HG03025 (cell line): ENCODE measurements at regions not wholly inside any gene's neighbourhood (a gene's known extent, or its start where the extent isn't known, plus 50 kb on each side); places are given as distances from the start of the nearest gene placed in this dataset.
"Not testable (repeated sequence)": the region's sequence is repeated elsewhere in the genome, so short reads cannot be mapped to it uniquely, and the experiment has no call there.

ENCODE experiments used
- ATAC-seq: cut with Tn5 transposase; IDR thresholded peaks from one replicate; pipeline ENCODE4 v1.9.1; 2021; ENCODE audit warnings: mild to moderate bottlenecking, moderate library complexity; ENCODE audit not compliant: unreplicated experiment, low FRiP score

DNA sequence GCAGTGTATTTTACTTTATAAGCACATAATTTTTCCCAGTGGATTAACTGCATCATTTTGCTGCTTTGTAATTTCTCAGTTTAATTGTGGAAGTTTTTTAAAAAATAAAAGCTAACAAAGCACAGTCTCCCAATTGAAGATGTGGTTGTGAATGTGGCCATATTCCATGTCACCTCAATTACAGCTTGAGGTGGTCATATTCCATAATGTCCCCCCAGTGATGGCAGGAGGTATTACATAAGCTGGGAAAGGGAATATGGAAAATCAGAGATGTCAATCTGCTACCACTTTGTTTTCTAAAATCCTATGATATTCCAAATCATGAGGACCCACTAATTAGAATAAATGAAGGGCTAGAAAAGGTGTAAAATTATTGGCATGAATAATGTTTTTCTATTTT is 1672.0 kb upstream of the CDH9 start:
- no peak for ATAC-seq

DNA sequence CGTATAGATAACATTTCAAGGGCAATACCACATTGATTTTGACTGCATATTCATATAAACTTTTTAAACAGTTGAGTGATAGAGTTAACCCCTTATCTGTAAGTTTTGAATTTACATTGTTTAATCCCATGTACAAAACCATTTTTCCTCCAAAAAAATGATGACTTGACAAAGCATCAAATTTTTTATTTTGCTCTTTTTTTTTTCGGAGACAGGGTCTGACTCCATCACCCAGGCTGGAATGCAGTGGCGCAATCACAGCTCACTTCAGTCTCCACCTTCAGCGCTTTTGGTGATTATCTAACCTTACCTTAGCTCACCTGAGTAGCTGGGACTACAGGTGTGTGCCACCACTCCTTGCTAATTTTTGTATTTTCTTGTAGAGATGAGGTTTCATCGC is 1670.1 kb upstream of the CDH9 start:
- no peak for ATAC-seq

DNA sequence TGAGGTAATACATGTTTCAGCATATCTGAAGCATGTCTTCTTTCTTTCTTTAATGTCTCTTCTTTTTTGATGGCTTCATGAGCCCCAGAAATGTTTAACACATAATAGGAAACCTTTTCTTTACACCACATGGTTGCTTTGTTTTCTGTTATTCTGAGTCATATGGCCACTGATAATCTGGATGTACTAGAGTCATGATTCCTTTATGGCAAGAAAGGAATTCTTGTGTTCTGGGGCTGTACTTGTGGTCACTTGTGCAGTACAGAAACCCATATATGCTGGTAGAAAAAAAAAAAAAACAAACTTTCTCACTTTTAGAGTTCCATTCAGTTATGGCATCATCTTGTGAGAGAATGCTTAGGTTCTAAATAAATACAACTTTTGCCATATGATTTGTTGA is 1669.3 kb upstream of the CDH9 start:
- ATAC-seq: no peak

DNA sequence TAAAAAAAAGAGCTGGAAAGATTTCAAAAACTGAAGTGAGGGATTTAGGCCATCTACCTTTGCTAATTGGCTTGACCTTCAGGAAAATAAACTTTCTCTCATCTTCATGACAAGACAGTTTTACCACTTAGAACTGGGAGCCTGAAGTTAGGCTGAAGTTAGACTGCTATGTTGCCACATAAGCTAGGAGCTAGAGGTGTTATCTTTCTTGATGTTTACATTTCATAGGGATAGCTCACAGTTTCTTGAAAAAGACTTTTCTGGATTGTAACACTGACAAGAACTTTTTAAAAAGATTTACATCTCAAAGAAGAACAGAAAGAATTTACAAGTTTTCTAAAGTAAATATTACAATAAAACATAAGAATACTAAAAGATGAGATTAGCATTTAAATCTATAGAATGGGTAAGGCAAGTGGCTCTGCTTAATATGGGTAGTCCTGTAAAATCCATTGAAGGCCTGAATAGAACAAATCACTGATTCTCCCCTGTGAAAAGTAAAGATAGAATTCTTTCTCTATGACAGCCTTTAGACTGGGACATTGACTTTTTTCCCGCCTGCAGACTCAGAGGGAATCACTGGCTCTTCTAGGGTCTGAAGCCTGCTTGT is 1665.4 kb upstream of the CDH9 start:
- no peak for ATAC-seq

DNA sequence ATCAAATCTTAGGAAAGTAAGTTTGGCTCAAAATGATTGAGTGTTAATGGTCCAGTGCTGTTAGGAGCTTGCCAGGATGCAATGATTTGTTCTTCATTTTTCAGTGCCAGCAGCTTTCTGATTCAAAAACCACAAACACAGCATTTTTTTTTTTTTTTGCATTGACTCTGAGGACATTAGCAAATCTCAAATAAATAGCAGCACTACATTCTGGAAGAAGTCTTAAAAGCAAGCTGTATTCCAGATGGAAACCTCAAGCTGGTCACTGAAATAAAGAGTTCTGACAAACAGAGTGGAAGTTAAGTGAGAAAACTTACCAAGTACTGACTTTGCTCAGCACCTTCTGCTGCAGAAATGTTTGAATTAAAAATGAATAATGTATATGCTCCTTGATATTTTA is 1653.1 kb upstream of the CDH9 start:
- ATAC-seq: no peak

DNA sequence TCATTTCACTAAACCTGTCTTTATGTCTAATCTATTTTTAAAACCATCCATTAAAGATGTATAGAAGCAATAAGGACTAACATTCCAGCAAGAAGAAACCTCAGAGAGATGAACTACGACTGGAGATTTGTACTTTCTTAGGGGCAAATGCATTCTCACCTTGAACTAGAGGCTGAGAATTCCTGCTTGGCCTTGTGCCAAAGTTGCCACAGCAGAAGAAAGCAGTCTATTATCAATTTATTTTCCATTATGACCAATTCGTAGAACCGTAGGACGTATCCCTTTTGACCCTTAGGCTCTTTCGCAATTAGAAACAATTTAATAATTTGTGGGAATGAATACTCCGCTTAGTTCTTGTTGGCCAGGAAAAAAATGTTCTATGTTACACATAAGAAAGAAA is 1647.4 kb upstream of the CDH9 start:
- no peak for ATAC-seq

DNA sequence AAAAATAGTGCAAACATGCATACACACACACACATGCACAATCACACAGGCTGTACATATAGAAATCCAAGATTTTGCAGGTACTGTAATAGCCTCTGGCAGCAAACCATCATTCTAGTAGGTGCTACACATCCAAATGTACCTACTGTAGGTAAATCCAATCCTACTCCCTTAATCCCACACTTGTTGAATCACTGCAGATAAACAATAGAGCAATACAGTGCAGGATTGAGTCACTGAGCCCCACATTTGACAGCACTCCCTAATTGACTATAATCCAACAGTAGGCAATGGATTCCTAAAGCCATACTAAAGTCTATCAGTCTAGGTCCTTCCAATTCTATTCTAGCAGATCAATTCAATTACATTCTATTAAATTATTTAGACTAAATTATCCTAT is 1640.5 kb upstream of the CDH9 start:
- no peak for ATAC-seq

DNA sequence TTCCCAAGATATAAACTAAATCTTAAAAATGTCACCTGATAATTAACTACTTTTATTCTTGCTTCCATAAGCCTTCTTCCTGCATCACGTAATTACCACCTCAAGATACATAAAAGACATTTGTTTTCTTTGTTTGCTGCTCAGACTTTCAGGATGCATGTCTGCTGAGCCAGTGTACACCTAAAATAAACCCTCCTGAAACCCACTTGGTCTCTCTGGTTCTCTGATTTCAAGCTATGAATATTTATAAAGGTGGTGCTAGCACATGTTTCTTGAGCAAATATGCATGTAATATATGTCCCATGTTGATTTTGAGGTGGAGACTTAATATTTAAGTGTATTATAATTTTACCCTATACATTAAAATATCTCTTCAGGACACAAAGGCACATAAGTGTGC is 1627.7 kb upstream of the CDH9 start:
- no peak for ATAC-seq

DNA sequence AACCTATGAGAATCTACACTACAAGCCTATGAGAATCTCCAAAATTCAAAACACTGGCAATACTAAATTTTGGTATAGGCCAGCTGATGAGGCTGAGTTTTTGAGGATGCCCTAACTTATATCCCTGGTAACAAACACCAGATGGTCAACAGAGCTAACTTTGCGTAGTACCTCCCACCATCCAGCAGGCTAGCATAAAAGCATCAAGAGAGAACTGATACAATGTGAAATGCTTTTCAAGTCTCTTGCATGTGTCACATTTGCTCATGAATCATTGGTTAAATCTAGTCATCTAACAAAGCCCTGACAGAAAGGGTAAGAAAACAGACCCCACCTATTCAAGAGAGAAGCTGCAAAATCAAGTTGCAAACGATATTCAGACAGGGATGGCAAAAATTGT is 1609.7 kb upstream of the CDH9 start:
- ATAC-seq: no peak

DNA sequence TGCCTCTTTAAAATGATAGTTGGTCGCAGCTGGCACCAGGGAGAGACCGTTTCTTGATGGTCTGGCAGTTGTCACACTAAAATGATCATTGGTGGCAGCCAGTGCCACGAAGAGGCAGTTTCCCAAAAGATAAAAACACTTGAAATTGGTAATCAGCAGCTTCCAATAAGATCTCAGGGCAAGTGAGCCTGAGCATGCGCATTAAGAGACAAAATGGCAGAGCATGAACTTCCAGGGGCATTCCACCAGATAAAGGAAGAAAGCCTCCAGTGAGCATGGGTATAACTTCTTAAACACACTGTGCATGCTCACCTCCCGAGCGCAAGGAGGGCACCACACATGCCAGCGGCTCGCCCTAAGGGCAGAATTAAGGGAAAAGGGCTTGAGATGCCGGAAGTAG is 1594.2 kb upstream of the CDH9 start:
- no peak for ATAC-seq

DNA sequence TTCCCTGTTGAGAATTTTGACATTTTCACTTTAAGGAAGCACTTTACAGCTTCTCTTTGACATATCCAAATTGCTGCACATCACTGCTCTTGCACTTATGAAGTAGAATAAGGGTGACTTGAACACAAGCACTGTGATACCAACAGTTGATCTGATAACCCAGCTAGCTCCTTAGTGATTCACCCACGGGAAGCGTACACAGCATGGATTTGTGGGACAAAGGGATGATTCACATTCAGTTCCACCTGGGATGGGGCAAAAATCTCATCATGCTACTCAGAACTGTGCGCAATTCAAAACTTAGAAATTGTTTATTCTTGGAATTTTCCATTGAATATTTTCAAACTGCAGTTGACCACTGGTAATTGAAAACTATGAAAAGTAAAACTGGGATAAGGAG is 1565.5 kb upstream of the CDH9 start:
- ATAC-seq: no peak

DNA sequence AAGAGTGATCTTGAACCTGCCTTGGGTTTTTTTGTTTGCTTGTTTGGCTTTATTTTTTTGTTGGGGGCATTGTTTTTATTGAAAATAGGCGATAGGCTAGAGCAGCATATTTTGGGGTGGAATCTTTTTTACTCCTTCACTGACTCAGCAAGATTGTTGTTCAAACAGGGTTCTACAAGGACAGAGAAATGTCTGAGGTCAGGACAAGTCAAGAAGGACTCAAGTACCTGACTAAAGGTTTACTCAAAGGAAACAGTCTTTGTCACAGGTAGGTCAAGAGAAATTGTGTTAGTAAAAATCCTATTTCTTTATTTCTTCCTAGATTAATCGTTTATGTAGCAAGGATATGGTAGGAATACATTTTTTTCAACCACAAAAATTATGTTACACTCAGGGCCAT is 1564.0 kb upstream of the CDH9 start:
- ATAC-seq: no peak

DNA sequence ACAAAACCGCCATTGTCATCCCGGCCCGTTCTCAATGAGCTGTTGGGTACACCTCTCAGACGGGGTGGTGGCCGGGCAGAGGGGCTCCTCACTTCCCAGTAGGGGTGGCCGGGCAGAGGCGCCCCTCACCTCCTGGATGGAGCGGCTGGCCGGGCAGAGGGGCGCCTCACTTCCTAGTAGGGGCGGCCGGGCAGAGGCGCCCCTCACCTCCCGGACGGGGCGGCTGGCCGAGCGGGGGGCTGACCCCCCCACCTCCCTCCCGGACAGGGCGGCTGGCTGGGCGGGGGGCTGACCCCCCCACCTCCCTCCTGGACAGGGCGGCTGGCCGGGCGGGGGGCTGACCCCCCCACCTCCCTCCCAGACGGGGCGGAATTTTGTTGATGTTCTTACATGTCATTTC is 1558.3 kb upstream of the CDH9 start:
- ATAC-seq: not testable (repeated sequence)

DNA sequence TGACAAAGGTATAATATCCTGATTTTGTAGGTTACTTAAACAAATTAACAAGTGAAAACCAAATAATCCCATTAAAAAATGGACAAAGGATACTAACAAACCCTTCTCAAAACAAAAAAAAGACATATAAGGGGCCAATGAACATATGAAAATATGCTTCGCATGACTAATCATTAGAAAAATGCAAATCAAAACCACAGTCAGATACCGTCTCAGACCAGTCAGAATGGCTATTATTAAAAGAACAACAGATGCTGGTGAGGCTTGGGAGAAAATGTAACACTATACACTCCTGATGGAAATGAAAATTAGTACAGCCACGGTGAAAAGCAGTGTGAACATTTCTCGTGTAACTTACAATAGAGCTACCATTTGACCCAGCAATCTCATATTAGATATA is 1542.2 kb upstream of the CDH9 start:
- ATAC-seq: no peak

DNA sequence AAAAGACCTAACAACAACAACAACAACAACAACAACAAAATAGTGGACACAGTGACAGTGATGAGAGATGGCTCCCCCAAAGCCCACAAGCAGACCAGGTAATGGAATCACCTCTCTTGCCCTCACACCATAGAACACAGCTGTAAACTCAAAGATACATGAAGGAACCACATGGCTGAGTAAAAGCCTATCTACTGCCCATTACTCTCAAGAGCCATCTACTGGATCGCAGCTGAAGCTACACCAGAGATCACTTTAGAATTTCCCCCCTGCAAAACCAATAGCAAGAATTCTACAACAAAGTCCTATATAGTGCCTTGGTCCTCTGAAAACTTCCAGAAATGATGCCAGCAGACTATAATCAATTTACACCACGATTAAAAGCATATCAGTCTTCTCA is 1537.6 kb upstream of the CDH9 start:
- ATAC-seq: no peak

DNA sequence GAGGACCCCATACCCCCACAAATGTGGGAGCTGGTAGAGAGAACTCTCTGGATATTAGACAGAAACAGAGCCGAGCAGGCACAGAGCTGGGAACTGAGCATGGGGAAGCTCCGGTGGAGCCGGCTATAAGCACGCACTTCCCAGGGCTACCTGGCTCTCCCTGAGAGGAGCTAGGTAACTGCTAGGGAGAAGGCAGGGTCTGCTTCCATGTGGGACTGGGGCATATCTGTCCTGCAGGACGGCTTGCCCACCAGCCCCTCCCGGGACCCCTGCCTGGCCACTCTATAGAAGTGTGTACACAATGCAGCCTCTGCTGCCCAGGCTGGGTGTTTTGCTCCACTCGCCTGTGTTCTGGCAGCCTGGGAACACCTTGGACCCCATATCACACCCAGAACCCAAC is 1537.0 kb upstream of the CDH9 start:
- ATAC-seq: no peak

DNA sequence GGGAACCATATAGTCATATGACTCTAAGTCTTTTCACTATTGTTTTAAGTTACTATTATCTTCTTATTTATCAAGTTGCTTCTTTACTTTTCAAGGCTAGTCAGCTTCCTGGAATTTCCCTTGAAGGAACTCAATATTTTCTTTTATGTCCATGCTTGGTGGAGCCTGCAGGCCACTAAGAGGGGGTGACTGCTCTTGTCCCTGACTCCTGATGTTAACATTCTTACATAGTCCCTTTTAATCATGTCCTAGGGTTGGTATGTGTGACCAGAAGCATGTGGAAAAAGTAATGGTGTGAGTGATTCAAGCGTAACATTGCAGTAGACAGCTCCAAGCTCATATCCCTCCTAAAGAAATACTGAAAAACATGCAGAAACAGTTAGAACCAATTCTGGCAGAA is 1536.2 kb upstream of the CDH9 start:
- ATAC-seq: no peak

DNA sequence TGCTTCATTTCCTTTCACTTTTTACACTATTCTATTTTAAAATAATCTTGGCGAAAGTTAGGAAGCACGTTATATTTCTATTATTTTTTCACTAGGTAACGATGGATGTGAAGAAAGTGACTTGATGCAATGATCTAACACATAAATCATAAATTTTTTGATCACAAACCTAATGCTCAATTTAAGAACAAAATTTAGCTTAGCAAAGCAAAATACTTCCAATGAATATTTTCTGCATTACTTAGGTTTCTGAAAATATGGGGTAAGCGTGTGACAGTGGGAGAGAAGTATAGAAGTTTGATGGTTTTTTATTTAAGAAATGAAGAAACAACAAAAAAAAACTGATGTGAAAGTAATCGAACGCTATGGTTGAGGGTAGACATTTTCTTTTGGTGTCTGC is 1528.7 kb upstream of the CDH9 start:
- ATAC-seq: no peak

DNA sequence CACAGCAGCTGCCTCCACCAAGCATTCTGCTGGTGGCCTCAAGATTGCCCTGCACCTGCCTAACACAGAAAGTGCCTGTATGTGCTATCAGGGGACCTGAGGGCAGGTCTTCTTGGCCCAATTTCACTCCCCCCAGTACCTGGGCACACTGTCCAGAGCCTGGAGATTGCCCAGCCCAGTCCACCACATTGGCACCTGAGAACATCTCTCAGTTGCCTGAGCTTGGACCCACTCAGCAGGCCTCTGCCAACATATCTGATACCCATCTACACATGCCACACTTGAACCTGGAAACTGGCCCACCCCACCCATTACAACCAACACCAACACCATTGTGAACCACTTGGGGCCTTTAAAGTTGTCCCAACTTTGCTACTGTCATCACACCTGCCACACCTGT is 1523.1 kb upstream of the CDH9 start:
- no peak for ATAC-seq

DNA sequence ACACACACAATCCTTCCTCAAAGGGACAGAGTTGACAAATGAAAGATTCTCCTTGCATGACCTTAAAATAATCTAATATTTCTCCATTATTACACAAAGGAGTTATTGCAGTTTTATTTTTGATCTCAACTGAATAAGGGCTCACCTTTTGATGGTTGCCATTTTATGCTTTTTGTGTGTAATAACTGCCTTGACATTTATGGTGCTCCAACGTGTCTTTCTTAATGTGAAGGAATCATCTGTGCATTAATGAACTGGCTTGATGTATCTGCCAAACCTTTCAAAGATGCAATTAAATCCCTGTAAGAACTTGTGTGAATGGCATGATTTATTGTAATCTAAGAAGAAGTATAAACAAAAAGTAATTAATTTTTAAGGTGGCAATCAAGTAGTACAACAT is 1519.8 kb upstream of the CDH9 start:
- ATAC-seq: no peak

DNA sequence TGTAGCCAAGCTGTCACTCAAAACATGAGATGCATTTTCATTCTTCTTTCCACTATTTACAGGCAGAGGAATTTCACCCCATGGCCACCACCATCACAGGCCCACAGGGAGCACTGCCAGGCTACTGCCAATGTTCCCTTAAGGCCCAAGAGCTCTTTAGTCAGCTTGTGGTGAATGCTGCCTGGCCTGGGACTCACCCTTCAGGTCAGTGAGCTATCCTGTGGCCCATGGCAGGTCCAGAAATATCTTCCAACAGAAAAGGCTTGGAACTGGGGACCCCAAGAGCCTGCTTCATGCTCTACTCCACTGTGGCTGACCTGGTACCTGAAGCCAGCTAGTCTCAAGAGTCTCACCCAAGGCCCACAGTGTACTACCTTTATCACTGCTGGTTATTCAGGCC is 1518.7 kb upstream of the CDH9 start:
- no peak for ATAC-seq

DNA sequence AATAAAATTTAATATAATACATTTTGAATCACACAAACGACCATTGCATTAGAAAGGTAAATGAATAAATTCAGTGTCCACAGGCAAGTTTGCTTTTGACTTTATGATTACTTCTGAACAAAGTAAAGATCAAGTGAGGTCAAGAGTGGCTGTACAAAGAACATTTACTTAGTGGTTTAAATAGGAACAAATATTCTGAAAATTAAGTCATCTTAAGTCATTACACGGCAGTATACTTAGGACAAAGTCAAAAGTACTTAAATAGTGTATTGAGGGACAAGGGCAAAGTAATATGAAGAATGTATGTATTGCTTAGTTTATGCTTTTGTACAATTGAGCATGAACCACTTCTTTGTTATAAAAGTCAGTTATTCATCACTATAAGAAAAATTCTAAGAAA is 1511.2 kb upstream of the CDH9 start:
- no peak for ATAC-seq

DNA sequence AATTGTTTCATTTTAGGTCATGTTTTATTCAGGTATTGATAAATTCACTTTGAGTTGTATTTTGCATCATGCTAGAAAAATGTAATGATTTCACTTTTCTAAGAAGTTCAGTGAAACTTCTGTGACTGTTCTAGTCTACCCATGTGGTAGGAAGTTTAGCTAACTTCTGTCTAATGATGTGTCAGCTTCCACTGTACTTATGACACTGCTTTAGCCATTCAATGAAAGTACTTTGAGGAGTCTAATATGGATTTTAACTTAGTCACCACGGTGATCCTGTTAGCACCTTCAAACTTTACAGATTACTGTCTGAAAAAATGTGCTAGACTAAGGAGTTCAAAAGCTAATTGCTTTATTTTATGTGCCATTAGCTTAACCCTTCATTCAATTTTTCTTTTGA is 1510.5 kb upstream of the CDH9 start:
- no peak for ATAC-seq
